GM19351 (cell line): ENCODE measurements at regions not wholly inside any gene's neighbourhood (a gene's known extent, or its start where the extent isn't known, plus 50 kb on each side); places are given as distances from the start of the nearest gene placed in this dataset.

Experiments
- ATAC-seq: cut with Tn5 transposase; IDR thresholded peaks from one replicate; pipeline ENCODE4 v1.9.1; 2021; ENCODE audit warnings: mild to moderate bottlenecking, moderate library complexity; ENCODE audit not compliant: unreplicated experiment

DNA sequence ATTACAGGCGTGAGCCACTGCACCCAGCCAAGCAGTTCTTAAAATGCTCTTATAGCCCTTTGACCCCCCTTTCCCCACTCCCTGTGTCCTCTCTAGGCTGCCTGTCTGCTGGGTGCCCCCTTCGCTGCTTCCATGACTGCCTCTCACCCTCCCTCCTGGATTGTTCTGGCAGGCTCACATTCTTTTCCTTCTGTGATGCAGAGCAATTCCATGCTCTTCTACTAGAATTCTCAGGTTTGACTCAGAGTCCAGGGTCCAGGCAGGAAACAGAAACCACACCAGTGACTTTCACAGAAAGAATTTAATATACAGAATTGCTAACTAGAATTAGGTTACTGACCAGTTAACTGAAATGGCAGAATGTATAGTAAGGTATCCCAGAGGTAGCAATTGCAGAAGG is 244.8 kb downstream of the BAMBI start:
- no peak for ATAC-seq

DNA sequence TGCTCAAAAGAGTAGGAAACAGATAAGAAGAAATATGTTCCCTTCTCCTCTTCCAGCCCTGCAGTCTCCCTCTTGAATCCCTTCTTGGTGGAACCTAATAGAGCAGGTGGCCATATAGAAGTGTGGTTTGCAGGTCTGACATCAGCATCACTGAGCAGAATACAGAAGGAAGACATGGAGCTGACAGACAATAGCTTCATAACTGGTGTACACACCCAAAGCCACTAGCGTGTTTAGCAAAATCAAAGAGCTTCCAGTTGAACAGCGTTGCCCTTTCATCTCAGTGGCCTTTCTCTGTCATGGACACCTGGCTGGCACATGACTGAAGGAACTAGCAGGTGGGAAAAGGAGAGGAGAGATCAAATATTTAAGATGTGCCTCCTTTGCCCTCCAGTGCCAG is 245.5 kb downstream of the BAMBI start:
- ATAC-seq = no peak

DNA sequence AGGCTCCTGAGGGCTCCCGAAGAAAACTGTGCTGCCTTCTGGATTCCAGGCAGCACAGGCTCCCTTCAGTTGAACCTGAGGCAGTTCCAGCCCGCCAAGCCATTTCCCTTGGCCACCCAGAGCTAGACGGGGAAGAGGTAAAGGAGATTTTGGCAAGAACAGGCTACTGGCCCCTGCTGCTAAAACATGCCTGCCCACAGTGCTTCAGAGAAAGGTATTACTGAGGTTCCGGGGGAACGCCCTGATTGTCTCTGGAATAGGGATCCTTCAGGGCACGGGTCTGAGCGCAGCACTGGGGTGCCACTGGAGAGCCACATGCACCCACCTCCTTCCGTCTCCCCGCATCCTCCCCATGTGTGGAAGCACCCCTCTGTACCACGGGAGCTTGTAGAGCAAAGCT is 247.4 kb downstream of the BAMBI start:
- no peak for ATAC-seq

DNA sequence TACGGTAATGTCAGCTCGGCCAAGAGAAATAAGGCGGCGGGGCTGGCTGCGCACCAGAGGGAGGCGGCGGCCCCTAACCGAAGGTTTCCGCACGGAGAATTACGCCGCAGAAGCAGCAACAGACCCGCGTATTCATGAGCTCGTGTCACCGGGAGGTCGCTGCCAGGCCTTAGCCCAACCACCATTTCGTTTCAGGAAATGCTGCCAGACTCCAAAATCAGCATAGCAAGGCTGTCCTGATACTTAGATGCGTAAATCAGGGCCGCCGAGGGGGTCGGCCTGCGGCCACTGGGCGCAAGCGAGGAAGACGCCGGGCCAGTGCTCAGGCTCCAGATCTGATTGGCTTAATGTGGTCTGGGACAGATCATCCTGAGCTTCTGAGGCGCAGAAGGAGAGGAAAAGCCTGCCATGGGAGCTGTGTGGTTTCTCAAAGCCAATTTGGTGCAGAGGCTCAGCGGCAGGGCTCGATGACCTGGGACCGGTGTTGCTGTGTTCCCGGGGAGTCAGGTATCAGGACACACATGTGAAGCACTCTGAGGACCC is 247.9 kb downstream of the BAMBI start:
- ATAC-seq = no peak

DNA sequence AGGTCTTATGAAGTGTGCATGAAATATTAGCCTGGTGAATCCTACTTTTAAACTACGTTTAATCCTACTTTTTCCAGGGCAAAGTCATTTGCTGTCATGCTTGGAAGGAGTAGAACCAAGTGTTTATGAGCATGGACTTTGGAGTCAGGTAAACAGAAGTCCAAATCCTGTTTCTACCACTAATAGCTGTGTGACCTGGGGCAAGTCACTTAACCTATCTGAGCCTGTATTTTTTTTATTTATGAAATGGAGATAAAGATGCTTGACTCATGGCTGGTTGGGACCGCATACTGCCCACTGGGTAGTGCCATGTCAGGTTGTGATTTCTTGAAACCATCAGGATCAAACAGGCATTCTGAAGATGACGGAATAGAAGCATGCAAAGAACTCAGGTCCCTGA is 249.6 kb downstream of the BAMBI start:
- ATAC-seq = no peak

DNA sequence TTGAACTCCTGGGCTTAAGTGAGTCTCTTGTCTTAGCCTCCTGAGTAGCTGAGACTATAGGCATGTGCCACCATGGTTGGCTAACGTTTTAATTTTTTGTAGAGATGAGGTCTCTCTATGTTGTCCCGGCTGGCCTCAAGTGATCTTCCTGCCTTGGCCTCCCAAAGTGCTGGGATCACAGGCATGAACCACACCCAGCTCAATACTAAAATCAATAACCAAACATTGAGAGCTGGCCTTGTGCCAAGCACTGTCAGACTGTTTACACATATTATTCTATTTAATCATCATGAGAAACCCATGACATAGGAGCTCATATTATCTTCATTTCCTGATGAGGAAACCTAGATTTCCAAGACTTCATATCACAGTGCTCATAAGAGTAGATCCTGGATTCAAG is 251.2 kb downstream of the BAMBI start:
- ATAC-seq = no peak

DNA sequence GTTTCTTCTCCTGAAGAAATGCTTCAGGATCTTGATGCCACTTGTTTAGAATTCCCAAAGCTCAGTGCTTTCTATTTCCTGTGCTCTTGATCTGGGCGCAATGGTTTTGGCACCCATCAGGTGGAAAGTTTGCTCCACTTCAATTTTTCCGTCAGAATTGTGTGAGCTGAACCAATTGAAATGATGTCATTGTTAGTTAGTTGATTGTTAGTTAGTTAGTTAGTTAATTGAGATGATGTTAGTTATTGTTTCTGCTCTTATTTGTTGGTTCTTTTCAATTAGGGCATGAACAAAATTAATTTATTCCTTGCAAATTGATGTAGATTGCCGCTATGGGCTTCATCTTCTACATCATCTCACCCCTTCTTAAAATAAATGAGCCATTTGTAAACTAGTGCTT is 252.6 kb downstream of the BAMBI start:
- no peak for ATAC-seq

DNA sequence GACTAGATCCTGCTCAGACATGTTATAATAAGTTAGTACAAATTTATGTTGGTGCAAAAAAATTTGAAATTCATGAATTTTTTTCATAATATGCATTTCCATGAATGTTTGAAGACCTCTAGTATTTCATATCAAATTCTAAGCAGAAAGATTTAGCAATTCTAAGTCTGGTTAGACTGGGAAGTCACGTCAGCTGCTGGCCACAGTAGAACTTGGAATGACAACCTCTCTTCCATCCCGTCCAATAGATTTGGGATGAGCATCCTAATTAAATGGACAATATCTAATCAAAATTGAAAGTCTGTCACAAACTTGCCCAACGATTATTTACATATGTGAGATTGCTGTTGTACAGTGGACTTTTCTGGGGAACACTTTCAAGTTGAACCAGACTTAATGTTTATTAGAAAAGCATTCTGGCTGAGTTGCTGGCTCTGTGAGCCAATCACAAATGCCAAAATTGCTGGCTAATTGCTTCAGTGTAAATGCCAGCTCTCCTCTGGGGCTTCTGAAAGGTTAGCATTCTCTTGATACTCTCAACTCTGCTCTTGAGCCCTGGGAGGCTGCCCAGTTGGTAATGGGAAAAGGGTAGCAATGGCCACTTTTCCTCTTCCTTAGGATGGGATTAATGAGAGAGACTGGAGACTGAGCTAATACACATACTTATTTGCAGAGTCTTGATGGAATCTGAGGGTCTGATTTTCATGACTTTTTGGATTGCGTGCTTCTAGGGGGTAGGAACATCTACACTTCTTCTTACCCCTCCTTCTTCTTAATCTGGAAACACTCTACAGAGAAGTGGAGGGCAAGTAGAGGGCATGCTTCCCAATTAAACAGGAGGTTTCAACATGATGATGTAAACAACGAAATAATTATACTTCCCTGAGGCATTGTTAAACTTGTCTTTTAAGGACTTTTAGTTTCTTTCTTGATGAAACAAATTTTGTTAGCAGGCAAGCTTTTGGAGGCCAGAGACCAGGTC is 253.5 kb downstream of the BAMBI start:
- no peak for ATAC-seq

DNA sequence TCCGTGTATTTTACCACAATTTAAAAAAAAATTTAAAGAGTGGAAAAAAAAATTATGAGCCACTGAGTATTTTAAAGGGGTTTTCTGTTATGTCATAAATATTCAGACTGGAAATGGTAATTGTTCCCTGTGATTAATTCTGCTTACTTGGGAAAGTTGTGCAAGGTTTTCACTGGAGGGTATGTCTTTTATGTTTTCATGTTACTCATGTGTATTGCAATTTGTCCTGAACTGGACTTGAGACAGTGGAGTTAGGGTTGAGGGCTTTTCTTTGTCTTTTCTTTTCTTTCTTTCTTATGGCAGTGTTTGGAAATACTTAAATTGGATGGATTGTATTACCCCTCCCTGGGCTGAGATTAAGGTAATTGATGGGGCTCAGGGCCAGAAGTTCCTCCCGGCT is 257.7 kb downstream of the BAMBI start:
- no peak for ATAC-seq

DNA sequence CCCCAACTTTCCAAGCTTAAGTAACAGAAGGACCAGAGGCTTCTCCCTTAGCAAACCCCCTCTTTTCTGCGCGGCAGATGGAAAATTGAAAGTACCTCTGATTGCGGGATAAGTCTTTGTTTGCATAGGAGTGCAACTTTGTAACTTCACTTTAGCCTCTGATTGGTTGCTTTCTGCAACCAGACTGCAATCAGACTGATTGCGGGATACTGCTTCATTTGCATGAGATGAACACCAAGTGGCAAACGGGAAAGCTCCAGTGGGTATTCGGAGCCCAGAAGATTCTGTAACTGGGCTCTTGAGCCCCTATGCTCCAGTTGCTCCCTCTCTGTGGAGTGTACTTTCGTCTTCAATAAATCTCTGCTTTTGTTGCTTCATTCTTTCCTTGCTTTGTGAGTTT is 260.6 kb downstream of the BAMBI start:
- ATAC-seq = no peak

DNA sequence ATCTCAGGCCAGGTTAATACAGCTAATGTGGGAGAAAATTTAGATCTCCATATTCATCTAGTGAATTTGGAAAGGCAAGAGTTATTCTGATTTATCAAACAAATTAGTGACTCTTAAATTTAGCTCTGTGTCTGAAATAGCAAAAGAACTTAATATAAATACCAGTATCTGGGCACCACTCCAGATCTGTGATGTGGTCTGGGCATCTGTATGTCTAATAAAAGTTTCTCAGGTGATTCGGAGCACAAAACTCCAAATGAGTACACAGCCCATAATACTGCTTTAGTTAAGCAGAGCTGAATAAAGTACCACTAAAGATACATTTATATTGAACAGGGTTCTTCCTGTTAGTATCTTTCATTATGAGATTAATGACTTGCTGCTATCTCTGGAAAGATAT is 261.4 kb downstream of the BAMBI start:
- ATAC-seq = no peak

DNA sequence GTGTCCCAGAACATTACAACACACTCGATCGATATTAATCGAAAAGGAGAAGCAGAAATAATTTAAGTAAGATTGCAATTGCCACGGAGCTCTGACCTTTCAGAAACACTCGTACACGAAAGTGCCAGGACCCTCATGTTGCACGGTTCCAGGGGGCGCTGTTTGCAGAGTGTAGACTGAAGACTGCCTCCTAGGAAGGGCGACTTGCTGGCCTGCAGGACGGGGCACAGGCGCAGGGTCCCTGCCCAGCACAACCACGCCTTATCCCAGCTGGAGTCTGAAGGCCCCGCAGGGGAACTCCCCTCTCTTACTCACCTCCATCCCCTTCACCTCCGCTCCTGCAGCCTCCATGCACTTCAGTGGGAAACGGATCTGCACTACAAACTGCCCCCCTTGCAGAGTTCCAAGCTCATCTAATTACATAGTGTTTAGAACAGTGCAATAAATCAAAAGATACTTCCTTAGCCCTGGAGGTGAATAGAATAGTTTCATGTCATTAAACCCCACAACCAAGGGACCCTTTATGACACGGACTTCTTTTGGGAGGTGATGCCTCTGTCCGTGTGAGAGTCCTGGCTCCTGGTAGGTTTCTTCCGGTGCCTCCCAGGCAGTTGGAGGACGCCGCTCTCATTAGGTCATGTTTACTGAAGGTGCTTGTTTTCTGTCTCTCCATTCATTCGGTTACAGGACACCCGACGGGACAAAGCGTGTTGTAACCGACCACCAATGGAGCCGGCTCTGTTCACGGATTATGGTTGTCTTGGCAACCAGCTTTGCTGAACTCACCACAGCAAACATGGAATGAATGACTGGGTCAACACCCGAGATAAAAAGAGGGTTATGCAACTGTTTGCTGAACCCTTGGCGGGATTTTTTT is 262.2 kb downstream of the BAMBI start:
- no peak for ATAC-seq

DNA sequence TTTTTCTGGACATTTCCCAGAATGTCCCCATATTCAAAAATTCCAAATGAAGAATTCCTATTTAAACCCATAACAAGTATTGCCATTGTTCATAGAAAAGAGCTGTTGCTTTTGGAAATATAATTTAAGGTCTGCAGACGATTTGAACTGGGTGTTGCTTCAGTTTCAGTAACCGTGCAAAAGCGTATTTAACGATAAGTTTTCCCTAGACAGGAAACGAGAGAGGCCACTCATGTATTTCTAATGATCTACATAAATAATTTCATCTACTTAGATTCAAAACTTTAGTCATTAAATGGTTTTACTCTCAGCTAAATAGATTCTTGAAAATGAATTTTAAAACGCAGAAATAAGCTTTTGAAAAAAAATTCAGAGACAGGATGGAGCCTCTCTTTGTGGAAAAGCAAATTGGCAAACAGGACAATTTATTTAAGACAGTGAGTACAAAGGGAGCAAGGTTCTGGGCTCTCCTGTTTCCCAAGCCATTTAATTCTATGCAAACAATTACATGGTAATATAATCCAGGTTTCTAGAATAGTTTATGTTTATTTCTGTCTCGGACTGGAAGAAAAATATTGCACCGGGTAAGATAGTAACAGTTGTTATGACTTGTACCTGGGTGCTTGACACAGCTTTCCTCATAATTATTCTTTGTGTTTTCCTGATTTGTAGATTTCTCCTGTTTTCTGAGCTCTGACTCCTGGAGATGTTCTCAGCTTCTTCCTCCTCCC is 263.0 kb downstream of the BAMBI start:
- ATAC-seq = no peak

DNA sequence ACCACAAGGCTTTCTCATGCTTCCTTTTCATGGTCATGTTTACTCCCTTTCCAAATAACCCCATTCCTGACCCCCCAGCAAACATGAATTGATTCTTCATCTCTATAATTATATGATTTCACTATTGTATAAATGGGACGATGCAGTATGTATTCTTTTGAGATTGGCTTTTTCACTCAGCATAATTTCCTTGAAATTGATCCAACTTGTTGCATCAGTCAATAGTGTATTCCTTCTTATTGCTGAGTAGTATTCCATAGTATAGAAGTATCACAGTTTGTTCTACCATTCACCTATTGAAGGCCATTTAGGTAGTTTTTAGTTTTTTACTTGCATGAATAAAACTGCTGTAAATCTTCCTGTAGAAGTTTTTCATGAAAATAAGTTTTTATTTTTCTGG is 264.7 kb downstream of the BAMBI start:
- ATAC-seq = no peak

DNA sequence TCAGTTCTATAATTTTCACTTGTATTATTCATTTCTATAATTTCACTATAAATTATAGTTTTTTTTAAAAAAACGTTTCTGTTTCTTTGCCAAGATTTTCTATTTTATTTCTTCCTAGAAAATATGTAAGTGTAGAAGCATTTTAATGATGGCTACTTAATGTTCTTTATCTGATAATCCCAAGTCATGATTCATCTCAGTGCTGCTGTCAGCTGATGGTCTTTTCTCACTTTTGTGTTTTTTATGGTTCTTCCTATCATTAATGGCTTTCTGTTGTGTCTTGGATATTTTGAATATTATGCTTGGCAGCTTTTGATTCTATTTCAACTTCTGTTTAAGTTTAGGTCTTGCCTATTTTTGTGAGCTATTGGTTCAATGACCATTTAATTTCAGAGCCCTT is 268.6 kb downstream of the BAMBI start:
- no peak for ATAC-seq

DNA sequence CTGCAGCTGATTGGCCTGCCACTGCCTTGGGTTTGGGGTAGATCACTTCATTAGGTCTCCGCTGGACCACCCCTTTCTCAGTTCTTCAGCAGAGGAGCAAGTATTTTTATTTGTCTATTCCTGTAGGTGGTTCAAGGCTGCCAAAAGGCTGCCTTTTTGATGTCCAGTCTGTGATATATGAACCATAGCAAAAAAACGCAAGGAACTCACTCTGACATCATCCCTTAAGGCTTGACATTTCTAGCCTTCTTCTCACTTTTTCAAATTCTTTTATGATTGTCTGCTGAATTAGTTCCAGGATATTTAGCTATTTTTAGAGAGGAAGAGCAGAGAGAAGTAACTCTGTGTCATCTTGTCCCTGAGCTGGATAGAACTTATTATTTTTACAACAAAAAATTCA is 269.2 kb downstream of the BAMBI start:
- no peak for ATAC-seq

DNA sequence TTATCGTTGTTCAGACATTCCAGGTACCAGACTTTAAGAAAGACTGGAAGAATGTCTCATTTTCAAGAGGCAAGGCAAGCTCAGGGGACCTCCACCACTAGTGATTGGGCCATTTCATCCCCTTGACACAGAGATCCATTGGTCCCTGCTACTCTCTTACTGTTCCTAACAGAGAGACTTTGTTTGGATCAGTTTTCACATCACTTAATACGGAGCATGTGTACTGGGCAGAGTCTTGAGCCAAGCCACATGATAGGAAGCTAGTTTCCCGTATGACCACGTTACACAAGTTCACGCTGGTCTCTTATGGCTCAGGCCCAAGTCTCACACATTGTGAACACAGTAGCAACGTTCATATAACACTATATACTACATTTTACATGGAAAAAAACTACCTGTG is 269.9 kb downstream of the BAMBI start:
- ATAC-seq = no peak

DNA sequence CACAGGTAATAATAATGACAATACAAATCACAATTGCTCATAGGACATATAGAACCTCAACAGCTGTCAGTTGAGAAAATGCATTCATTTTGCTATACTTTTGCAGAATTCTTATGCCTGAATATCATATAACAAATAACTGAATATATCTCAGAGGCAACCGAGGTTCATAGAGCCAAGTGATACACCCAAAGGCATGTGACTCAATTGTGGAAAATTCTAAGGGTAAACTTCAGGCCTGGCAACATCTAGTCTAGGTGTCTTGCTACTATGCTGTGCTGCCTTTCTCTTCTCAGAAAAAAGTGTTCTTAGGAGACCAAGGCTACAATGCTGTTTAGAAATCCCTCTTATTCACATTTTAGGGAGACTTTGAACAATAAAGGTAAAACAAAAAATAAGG is 270.7 kb downstream of the BAMBI start:
- no peak for ATAC-seq

DNA sequence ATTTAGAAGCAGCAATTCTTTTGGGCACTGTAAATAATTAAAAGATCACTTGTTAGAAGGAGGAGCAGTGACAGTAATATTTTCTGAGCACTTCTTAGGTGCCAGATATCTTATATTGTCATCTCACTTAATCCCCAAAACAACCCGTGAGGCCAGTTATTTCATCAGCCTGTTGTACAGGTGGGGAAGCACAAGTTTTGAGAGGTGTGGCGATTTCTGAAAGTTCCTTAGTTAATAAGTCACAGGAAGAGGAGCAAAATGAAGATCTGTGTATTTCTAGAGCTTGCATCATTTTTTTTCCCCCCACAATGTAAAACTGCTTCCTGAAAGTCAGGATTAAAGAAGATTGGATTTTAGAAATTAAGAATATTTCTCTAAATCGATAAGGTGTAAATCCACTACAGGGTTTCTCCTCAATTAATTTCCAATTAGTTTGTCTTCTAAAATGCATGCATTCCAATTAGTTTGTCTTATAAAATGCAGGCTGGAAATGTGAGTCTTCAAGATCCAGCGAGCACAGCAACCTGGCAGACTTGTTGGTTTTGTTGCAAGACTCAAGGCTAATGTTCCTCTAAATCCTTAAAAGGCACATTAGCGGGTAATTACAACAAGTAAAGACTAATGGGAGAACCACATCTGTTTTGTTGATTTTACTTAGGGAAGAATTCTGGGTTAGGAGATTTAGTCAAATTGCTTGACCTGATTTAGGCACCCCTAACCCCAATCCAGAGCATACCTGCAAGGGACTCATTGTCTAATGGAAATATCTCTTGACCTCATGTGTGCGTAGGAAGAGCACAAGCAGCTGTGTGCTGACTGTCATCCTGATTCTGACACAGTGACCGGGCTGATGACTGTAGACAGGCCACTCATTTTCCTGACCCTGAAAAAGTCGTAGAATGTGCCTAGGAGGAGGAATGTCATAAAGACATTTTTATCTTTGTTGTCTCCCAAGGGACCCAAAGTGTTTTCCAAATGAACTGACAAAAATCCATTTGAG is 272.0 kb downstream of the BAMBI start:
- ATAC-seq = no peak

DNA sequence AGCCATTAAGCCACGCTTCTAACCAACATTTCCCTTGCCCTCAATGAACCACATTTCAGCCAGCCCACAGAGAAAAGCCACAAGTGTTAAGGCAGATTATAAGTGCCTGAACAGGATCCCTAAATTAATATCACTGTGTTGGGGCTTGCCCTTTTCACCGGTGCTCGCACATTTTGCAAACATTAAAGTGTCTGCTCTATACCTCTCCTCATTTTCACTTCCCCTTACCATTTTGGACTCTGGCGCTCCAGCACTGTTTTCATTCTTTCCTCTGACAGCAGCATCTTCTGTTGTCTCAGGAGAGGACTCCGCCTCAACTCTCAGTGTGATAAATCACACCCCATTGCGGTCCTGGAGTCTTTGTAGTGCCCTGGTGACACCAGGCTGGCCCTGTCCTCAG is 274.2 kb downstream of the BAMBI start:
- ATAC-seq = no peak
